Hepatocyte (in vitro differentiated cells): ENCODE measurements at regions not wholly inside any gene's neighbourhood (a gene's known extent, or its start where the extent isn't known, plus 50 kb on each side); places are given as distances from the start of the nearest gene placed in this dataset.

Source experiments
- DNase-seq: peaks from one replicate; pipeline ENCODE4 v3.0.0-alpha.2; 2016; ENCODE audit warnings: low spot score
- H2AFZ ChIP-seq: fragments of 200-600 bp; sonication (generic); 2 replicates; pipeline ENCODE4 v1.6.0; 2016; ENCODE audit warnings: antibody characterized with exemption, mild to moderate bottlenecking
- H3K27ac ChIP-seq: fragments of 200-600 bp; sonication (generic); 2 replicates; pipeline ENCODE4 v1.5.1; 2016; ENCODE audit warnings: mild to moderate bottlenecking
- H3K27me3 ChIP-seq: fragments of 200-600 bp; sonication (generic); 2 replicates; pipeline ENCODE4 v1.6.1; 2016
- H3K36me3 ChIP-seq: fragments of 200-600 bp; sonication (generic); replicated peaks from 2 replicates; pipeline ENCODE4 v1.5.1; 2016; ENCODE audit warnings: low read depth; ENCODE audit not compliant: insufficient read depth
- H3K4me1 ChIP-seq: fragments of 200-600 bp; sonication (generic); 2 replicates; pipeline ENCODE4 v1.5.1; 2016; ENCODE audit warnings: mild to moderate bottlenecking, moderate library complexity; ENCODE audit not compliant: insufficient read depth
- H3K4me2 ChIP-seq: fragments of 200-600 bp; sonication (generic); 2 replicates; pipeline ENCODE4 v1.6.0; 2016
- H3K4me3 ChIP-seq: fragments of 200-600 bp; sonication (generic); 2 replicates; pipeline ENCODE4 v1.5.1; 2016; ENCODE audit warnings: mild to moderate bottlenecking
- H3K79me2 ChIP-seq: fragments of 200-600 bp; sonication (generic); 2 replicates; pipeline ENCODE4 v1.6.0; 2017; ENCODE audit warnings: mild to moderate bottlenecking
- H3K9me2 ChIP-seq: fragments of 200-600 bp; sonication (generic); replicated peaks from 2 replicates; pipeline ENCODE4 v1.6.0; 2017; ENCODE audit warnings: mild to moderate bottlenecking; ENCODE audit not compliant: insufficient read depth
- H3K9me3 ChIP-seq: fragments of 200-600 bp; sonication (generic); 2 replicates; pipeline ENCODE4 v1.5.1; 2016; ENCODE audit warnings: low read depth, mild to moderate bottlenecking
- H4K20me1 ChIP-seq: fragments of 200-600 bp; sonication (generic); 2 replicates; pipeline ENCODE4 v1.6.0; 2016; ENCODE audit warnings: mild to moderate bottlenecking; ENCODE audit not compliant: insufficient read depth, poor library complexity, severe bottlenecking
- CTCF ChIP-seq: fragments of 200-600 bp; sonication (generic); IDR thresholded peaks from 2 replicates; pipeline ENCODE4 v1.5.1; 2016; ENCODE audit warnings: antibody characterized with exemption, mild to moderate bottlenecking; ENCODE audit not compliant: poor library complexity
- EZH2 ChIP-seq: fragments of 200-600 bp; sonication (generic); IDR thresholded peaks from 2 replicates; pipeline ENCODE4 v1.6.1; 2016; ENCODE audit warnings: antibody characterized with exemption, mild to moderate bottlenecking, borderline replicate concordance
- EZH2phosphoT487 ChIP-seq: fragments of 200-600 bp; sonication (generic); IDR thresholded peaks from one replicate; pipeline ENCODE4 v1.6.1; 2018; ENCODE audit warnings: antibody characterized with exemption, mild to moderate bottlenecking, low read depth, moderate library complexity; ENCODE audit not compliant: unreplicated experiment, severe bottlenecking
- WGBS: methylation state at CpG from one replicate; pipeline ENCODE4 v1.1.6; 2016; ENCODE audit warnings: low lambda C conversion rate; ENCODE audit errors: missing lambda C conversion rate; 5-methylcytosine and 5-hydroxymethylcytosine counted together

DNA sequence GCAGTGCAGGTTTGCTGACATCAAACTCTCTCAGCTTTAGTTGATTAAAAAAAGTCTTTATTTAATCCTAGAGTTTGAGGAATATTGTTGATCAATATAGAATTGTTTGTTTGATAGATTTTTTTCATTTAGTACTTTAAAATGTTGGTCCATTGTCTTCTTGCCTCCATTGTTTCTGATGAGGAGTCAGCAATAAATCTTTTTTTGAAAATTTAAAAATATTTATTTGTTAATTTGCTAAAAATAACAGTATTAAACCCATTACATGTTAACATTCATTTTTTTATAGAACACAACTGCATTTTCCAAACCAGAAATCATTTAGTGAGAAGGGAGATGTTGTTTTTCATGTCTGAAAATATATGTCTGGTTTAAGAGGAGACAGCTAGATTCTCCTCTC is 173.8 kb upstream of the USP24 start:
- no peaks in the 10 kb centered on the region for H3K79me2 ChIP-seq
- no peaks in the 10 kb centered on the region for H3K27me3 ChIP-seq
- no peaks in the 10 kb centered on the region for H4K20me1 ChIP-seq
- no peaks in the 10 kb centered on the region for H3K9me2 ChIP-seq
- H3K4me3 ChIP-seq = no peak overlapping the region
- H3K4me1 ChIP-seq = no peaks in the 10 kb centered on the region
- H2AFZ ChIP-seq = no peak overlapping the region
- no peak overlapping the region for H3K27ac ChIP-seq
- no peak for DNase-seq
- no peak for TF ChIP-seq EZH2
- TF ChIP-seq CTCF = no peak
- H3K36me3 ChIP-seq = no peaks in the 10 kb centered on the region
- no peak overlapping the region for H3K4me2 ChIP-seq
- peaks cover 12% of the 10 kb centered on the region for H3K9me3 ChIP-seq

DNA sequence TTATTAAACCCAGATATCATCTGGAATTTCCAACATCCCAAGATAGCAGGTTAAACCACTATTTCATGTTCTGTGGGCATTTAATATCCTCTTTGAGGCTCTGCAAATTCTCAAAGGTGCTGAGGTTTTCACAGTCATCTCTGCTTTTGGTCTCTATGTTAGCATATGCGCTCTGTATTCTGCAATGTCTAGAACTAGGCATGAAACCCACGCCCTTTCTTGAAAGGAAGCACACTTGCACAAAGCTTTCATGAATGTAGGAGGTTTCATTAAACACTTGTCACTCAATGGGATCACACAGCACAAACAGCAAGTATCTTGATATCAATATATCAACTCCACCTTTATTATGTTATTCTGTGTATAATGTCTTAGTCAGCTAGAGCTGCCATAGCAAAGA is 172.0 kb upstream of the USP24 start:
- H3K4me1 ChIP-seq = no peaks in the 10 kb centered on the region
- no peaks in the 10 kb centered on the region for H3K79me2 ChIP-seq
- H2AFZ ChIP-seq = no peak overlapping the region
- H3K9me3 ChIP-seq = peaks cover 12% of the 10 kb centered on the region
- no peaks in the 10 kb centered on the region for H3K27me3 ChIP-seq
- no peak overlapping the region for H3K27ac ChIP-seq
- no peak overlapping the region for H3K4me2 ChIP-seq
- H4K20me1 ChIP-seq = no peaks in the 10 kb centered on the region
- TF ChIP-seq EZH2 (no peak), CTCF (no peak), EZH2phosphoT487 (no peak)
- H3K9me2 ChIP-seq = no peaks in the 10 kb centered on the region
- DNase-seq = no peak
- H3K36me3 ChIP-seq = no peaks in the 10 kb centered on the region
- WGBS = 83% methylated on average over 2 of the region's 2 CpGs
- H3K4me3 ChIP-seq = no peak overlapping the region

GRCh38 chr1:55386456-55386855 is 171.3 kb upstream of the USP24 start:
- Histone ChIP-seq H4K20me1 (no peaks in the 10 kb centered on the region), H3K79me2 (no peaks in the 10 kb centered on the region), H3K9me3 (peaks cover 12% of the 10 kb centered on the region), H3K4me1 (no peaks in the 10 kb centered on the region), H3K27ac (no peak overlapping the region), H3K9me2 (no peaks in the 10 kb centered on the region), H3K4me3 (no peak overlapping the region), H3K4me2 (no peak overlapping the region), H2AFZ (no peak overlapping the region), H3K27me3 (no peaks in the 10 kb centered on the region), H3K36me3 (no peaks in the 10 kb centered on the region)
- DNase-seq = no peak
- no peak for TF ChIP-seq CTCF
- TF ChIP-seq EZH2 = no peak
- TF ChIP-seq EZH2phosphoT487 = no peak
- WGBS = 75% methylated on average over 4 of the region's 4 CpGs

GRCh38 chr1:55385402-55386018 is 170.3 kb upstream of the USP24 start:
- H2AFZ ChIP-seq = no peak overlapping the region

More at GRCh38 chr1:55385402-55386018, 170.3 kb upstream of the USP24 start:
- H4K20me1 ChIP-seq = no peaks in the 10 kb centered on the region
- TF ChIP-seq EZH2 = no peak
- no peak for TF ChIP-seq EZH2phosphoT487
- no peak for TF ChIP-seq CTCF
- H3K79me2 ChIP-seq = no peaks in the 10 kb centered on the region
- no peaks in the 10 kb centered on the region for H3K36me3 ChIP-seq
- H3K27me3 ChIP-seq = no peaks in the 10 kb centered on the region
- H3K9me2 ChIP-seq = no peaks in the 10 kb centered on the region
- no peak overlapping the region for H3K4me2 ChIP-seq
- WGBS = 93% methylated on average over 1 of the region's 1 CpG
- H3K27ac ChIP-seq = no peak overlapping the region
- DNase-seq = no peak
- peaks cover 12% of the 10 kb centered on the region for H3K9me3 ChIP-seq
- H3K4me3 ChIP-seq = no peak overlapping the region
- H3K4me1 ChIP-seq = no peaks in the 10 kb centered on the region
